Endothelial cell of umbilical vein (primary cell): ENCODE measurements at regions not wholly inside any gene's neighbourhood (a gene's known extent, or its start where the extent isn't known, plus 50 kb on each side); places are given as distances from the start of the nearest gene placed in this dataset.
"Not testable (repeated sequence)": the region's sequence is repeated elsewhere in the genome, so short reads cannot be mapped to it uniquely, and the experiment has no call there.

Source experiments
- BruUV-seq: library from RNA; stranded (reverse); fragments of 400-500 nt; replicated peaks from 2 replicates; lab custom pipeline; 2021; lab: Mats Ljungman, UMichigan
- CTCF ChIA-PET: fragments of 300-600, 350-600 bp; sonication (Branson Sonifier 250); formaldehyde crosslinking; loops from one replicate; lab custom pipeline; 2021; ENCODE audit warnings: antibody characterized with exemption, inconsistent platforms; lab: Charles Lee
- POLR2A ChIA-PET: fragments of 300-600, 350-600 bp; sonication (Branson Sonifier 250); formaldehyde crosslinking; loops from one replicate; lab custom pipeline; 2021; ENCODE audit warnings: antibody characterized with exemption, inconsistent platforms; lab: Charles Lee
- DNase-seq: peaks from one replicate; pipeline ENCODE4 v3.0.0-alpha.2; 2011; ENCODE audit warnings: low read depth, low spot score
- FAIRE-seq: peaks from 2 replicates; lab custom pipeline; 2011; peaks lifted over from hg19 to GRCh38; lab: Jason Lieb, UNC
- H2AFZ ChIP-seq: 2 replicates; pipeline ENCODE4 v1.6.0; 2012; ENCODE audit warnings: low read depth, low read length, control low read depth, inconsistent platforms
- H3K27ac ChIP-seq: 2 replicates; pipeline ENCODE4 v1.5.1; 2011; ENCODE audit warnings: low read depth, mild to moderate bottlenecking, control low read depth, low read length, moderate library complexity; ENCODE audit not compliant: insufficient read depth
- H3K27me3 ChIP-seq, 2 experiments: 2 replicates each; pipeline versions ENCODE4 v1.6.0 to v1.6.1; 2011; ENCODE audit warnings: low read length in 2 of 2, mixed read lengths in 1 of 2; ENCODE audit not compliant: control insufficient read depth in 2 of 2, insufficient read depth in 2 of 2
- H3K36me3 ChIP-seq, 2 experiments: 2 replicates in 1 of 2; 3 replicates in 1 of 2; pipeline ENCODE4 v1.5.1; 2011; ENCODE audit warnings: low read length in 2 of 2, mild to moderate bottlenecking in 1 of 2, moderate library complexity in 1 of 2; ENCODE audit not compliant: control insufficient read depth in 2 of 2, insufficient read depth in 2 of 2; ENCODE audit errors: extremely low read depth in 1 of 2
- H3K4me1 ChIP-seq: 3 replicates; pipeline ENCODE4 v1.5.1; 2011; ENCODE audit warnings: mild to moderate bottlenecking, low read length; ENCODE audit not compliant: control insufficient read depth, insufficient read depth; ENCODE audit errors: extremely low read depth
- H3K4me2 ChIP-seq: 2 replicates; pipeline ENCODE4 v1.6.1; 2011; ENCODE audit warnings: low read length, control low read depth, mixed read lengths; ENCODE audit not compliant: insufficient read depth
- H3K4me3 ChIP-seq, 3 experiments: fragments of 200-600 bp in 1 of 3; sonication (generic), shearing (Covaris generic) in 1 of 3; replicated peaks in 1 of 3; 2 replicates each; pipeline ENCODE4 v1.5.1; 2011 to 2016; ENCODE audit warnings: control low read depth in 3 of 3, low read length in 3 of 3, mild to moderate bottlenecking in 2 of 3, inconsistent platforms in 1 of 3, low read depth in 1 of 3, moderate library complexity in 1 of 3; ENCODE audit not compliant: insufficient read depth in 1 of 3
- H3K79me2 ChIP-seq: 2 replicates; pipeline ENCODE4 v1.6.0; 2012; ENCODE audit warnings: low read length, inconsistent platforms; ENCODE audit not compliant: control insufficient read depth, insufficient read depth
- H3K9ac ChIP-seq: replicated peaks from 2 replicates; pipeline ENCODE3; 2011; ENCODE audit warnings: low read length, control low read depth; ENCODE audit not compliant: insufficient read depth; ENCODE audit errors: extremely low read depth
- H3K9me1 ChIP-seq: replicated peaks from 3 replicates; pipeline ENCODE4 v1.6.0; 2011; ENCODE audit warnings: mild to moderate bottlenecking, low read length; ENCODE audit not compliant: control insufficient read depth, insufficient read depth; ENCODE audit errors: extremely low read depth
- H3K9me3 ChIP-seq: replicated peaks from 2 replicates; pipeline ENCODE4 v1.5.1; 2012; ENCODE audit warnings: low read length, inconsistent platforms; ENCODE audit not compliant: control insufficient read depth, insufficient read depth
- H4K20me1 ChIP-seq: replicated peaks from 2 replicates; pipeline ENCODE3; 2011; ENCODE audit warnings: mild to moderate bottlenecking, low read length; ENCODE audit not compliant: control insufficient read depth, insufficient read depth; ENCODE audit errors: extremely low read depth
- FOS ChIP-seq: IDR thresholded peaks from 2 replicates; pipeline ENCODE4 v1.6.1; 2011; ENCODE audit warnings: mild to moderate bottlenecking, low read length, moderate library complexity, borderline replicate concordance; ENCODE audit not compliant: insufficient read depth
- GATA2 ChIP-seq: IDR thresholded peaks from 2 replicates; pipeline ENCODE4 v1.7.0; 2011; ENCODE audit warnings: low read depth, mild to moderate bottlenecking, moderate library complexity, mixed read lengths, low read length; ENCODE audit not compliant: insufficient read length, insufficient read depth
- MYC ChIP-seq: IDR thresholded peaks from one replicate; pipeline ENCODE4 v1.6.1; 2011; ENCODE audit warnings: mild to moderate bottlenecking, low read depth, low read length
- POLR2A ChIP-seq: IDR thresholded peaks from 2 replicates; pipeline ENCODE4 v1.6.1; 2012; ENCODE audit warnings: low read depth, mild to moderate bottlenecking, control low read depth, low read length
- POLR2AphosphoS5 ChIP-seq: IDR thresholded peaks from 2 replicates; pipeline ENCODE4 v1.6.1; 2012; ENCODE audit warnings: low read depth, mild to moderate bottlenecking, control low read depth, low read length, moderate library complexity; ENCODE audit not compliant: insufficient read depth
- dilution Hi-C: fragments of 300-500 bp; cut with MboI; formaldehyde crosslinking; loops from one replicate; pipeline ENCODE4 v1.15.0; 2019; ENCODE audit warnings: low sequenced_read_pairs; ENCODE audit not compliant: extremely low pct_ligation_motif_present
- intact Hi-C: fragments of 100-400 bp; cut with micrococcal nuclease; formaldehyde crosslinking; loops from one replicate; pipeline ENCODE4 v1.10.0; 2022
- TF ChIP-seq, protein P1 (sequence below), 2 donors: IDR thresholded peaks; 1 replicate in 1 of 2; 2 replicates in 1 of 2; pipeline ENCODE4 v1.5.1; 2011; ENCODE audit warnings: low read length in 2 of 2, mild to moderate bottlenecking in 2 of 2, moderate library complexity in 2 of 2, control low read depth in 1 of 2, inconsistent platforms in 1 of 2, low read depth in 1 of 2; ENCODE audit not compliant: insufficient read depth in 1 of 2; ENCODE audit errors: extremely low read depth in 1 of 2

DNA sequence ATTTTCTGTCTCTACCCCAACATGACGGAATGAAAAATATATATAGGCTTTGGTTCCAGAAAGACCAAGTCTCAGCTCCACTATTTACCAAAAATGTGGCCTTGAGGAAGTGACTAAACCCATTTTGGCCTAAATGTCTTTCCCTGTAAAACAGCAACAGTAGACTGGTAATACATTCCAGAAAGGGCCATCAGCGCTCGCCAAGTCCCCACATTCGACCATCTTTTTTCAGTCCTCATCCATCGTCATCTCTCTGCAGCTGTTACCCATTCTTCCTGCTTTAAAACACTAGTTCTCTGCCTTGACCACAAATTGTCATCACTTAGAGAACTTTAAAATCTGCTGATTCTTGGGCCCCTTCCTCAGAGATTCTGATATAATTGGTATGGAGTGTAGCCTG, 183.8 kb upstream of the CTAGE1 start:
- no peaks in the 10 kb centered on the region for H3K79me2 ChIP-seq
- no peak overlapping the region for H3K4me2 ChIP-seq
- dilution Hi-C loops: no loop called here
- DNase-seq (no peak), FAIRE-seq (no peak)
- H3K9ac ChIP-seq: no peak overlapping the region
- no peaks in the 10 kb centered on the region for H3K36me3 ChIP-seq
- H3K27ac ChIP-seq: no peak overlapping the region
- BruUV-seq: no TSS peak
- no peak overlapping the region for H3K4me3 ChIP-seq
- TF ChIP-seq FOS: no peak
- TF ChIP-seq, protein P1, sequence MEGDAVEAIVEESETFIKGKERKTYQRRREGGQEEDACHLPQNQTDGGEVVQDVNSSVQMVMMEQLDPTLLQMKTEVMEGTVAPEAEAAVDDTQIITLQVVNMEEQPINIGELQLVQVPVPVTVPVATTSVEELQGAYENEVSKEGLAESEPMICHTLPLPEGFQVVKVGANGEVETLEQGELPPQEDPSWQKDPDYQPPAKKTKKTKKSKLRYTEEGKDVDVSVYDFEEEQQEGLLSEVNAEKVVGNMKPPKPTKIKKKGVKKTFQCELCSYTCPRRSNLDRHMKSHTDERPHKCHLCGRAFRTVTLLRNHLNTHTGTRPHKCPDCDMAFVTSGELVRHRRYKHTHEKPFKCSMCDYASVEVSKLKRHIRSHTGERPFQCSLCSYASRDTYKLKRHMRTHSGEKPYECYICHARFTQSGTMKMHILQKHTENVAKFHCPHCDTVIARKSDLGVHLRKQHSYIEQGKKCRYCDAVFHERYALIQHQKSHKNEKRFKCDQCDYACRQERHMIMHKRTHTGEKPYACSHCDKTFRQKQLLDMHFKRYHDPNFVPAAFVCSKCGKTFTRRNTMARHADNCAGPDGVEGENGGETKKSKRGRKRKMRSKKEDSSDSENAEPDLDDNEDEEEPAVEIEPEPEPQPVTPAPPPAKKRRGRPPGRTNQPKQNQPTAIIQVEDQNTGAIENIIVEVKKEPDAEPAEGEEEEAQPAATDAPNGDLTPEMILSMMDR (IDR thresholded peaks at IDR 0.05; ENCODE audit: extremely low read depth in 1 of 2, insufficient read depth in 1 of 2, low read depth in 1 of 2, low read length in 2 of 2): no peak
- no peak for TF ChIP-seq GATA2
- TF ChIP-seq MYC: no peak
- TF ChIP-seq POLR2A: no peak
- no peak for TF ChIP-seq POLR2AphosphoS5
- H3K9me1 ChIP-seq: no peaks in the 10 kb centered on the region
- peaks cover 16% of the 10 kb centered on the region for H3K4me1 ChIP-seq
- H2AFZ ChIP-seq: no peak overlapping the region
- intact Hi-C loops: no loop called here
- ChIA-PET CTCF (no interaction called here), POLR2A (no interaction called here)
- peaks cover 0 to 19% of the 10 kb centered on the region in 2 experiments for H3K27me3 ChIP-seq
- no peaks in the 10 kb centered on the region for H4K20me1 ChIP-seq
- no peaks in the 10 kb centered on the region for H3K9me3 ChIP-seq

DNA sequence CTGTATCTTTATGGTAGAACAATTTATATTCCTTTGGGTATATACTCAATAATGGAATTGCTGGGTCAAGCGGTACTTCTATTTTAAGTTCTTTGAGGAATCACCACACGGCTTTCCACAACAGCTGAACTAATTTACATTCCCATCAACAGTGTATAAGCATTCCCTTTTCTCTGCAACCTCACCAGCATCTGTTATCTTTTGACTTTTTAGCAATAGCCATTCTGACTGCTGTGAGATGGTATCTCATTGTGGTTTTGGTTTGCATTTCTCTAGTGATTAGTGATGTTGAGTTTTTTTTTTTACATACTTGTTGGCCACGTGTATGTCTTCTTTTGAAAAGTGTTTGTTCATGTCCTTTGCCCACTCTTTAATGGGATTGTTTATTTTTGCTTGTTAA, 184.7 kb upstream of the CTAGE1 start:
- H3K4me3 ChIP-seq, H3K9ac ChIP-seq, intact Hi-C loops, H4K20me1 ChIP-seq, H3K79me2 ChIP-seq, dilution Hi-C loops, H3K9me1 ChIP-seq, CTCF ChIA-PET, DNase-seq, H2AFZ ChIP-seq, POLR2A ChIA-PET, H3K27ac ChIP-seq, H3K9me3 ChIP-seq, BruUV-seq, H3K36me3 ChIP-seq, FAIRE-seq, H3K4me2 ChIP-seq: not testable (repeated sequence)
- Histone ChIP-seq H3K4me1 (peaks cover 16% of the 10 kb centered on the region), H3K27me3 (peaks cover 0 to 22% of the 10 kb centered on the region in 2 experiments)
